ENCODE measurements at regions not wholly inside any gene's neighbourhood (a gene's known extent, or its start where the extent isn't known, plus 50 kb on each side); places are given as distances from the start of the nearest gene placed in this dataset.
A peak's percentile ranks its signal among the peaks of the same experiment; 100 is the strongest.

DNA sequence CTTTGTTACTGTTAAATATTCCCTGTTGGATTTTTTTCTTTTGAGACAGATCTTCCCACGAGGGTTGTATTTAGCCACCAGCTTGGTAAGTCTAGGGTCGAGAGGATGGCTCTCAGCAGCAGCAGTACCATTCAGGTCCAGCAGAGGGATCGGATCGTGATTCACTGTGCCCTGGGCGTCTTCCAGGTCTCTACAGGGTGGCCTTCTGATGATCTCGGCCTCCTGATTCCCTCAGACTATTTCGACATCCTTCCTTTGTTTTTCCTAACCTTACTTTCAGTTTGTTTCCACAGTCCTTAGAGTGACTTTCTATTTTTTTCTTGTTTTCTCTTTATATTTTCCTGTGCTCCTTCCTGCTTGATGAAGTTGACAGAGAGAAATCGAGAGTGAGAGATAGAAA, 1436.9 kb downstream of the UQCRFS1 start:
- no peak for DNase-seq (ENCODE audit: low spot score)

DNA sequence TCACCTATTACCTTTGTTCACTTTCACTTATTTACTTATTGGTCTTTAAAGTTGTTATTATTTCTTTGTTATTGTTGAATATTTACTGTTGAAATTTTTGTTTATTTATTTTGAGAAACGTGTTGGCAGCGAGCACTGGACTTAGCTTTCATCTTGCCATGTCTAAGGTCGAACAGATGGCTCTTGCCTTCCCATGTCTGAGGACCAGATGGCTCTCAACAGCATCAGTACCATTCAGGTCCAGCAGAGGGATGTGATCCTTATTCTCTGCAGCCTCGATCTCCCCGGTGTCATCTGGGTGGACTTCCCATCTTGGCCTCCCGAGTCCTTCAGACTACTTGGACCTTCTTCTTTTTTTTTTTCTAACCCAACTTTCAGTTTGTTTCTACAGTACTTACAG, 1437.6 kb downstream of the UQCRFS1 start:
- no peak for DNase-seq (ENCODE audit: low spot score)

DNA sequence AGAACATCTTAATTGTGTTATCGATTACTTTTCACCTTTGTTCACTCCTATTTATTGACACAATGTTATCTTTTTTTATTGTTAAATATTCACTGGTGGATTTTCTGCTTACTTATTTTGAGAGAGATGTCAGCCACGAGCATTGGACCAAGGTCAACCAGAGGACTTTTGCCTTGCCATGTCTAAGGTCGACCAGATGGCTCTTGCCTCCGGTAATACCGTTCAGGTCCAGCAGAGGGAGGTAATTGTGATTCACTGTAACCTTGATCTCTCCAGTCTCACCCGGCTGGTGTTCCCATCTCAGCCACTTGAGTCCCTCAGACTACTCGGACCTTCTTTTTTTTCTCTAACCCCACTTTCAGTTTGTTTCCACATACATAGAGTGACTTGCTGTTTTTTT, 1438.1 kb downstream of the UQCRFS1 start:
- no peak for DNase-seq (ENCODE audit: low spot score)

DNA sequence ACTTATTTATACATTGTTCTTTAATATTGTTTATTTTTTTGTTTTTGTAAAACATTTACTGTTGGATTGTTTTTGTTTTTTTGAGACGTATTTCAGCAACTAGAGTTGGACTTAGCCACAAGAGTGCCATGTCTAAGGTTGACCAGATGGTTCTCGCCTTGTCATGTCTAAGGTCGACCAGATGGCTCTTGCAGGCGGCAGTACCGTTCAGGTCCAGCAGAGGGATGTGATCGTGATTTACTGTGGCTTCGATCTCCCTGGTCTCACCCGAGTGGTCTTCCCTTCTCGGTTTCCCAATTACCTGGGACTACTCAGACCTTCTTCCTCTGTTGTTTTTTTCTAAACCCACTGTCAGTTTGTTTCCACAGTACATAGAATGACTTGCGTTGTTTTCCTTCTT, 1438.6 kb downstream of the UQCRFS1 start:
- no peak for DNase-seq (ENCODE audit: low spot score)

DNA sequence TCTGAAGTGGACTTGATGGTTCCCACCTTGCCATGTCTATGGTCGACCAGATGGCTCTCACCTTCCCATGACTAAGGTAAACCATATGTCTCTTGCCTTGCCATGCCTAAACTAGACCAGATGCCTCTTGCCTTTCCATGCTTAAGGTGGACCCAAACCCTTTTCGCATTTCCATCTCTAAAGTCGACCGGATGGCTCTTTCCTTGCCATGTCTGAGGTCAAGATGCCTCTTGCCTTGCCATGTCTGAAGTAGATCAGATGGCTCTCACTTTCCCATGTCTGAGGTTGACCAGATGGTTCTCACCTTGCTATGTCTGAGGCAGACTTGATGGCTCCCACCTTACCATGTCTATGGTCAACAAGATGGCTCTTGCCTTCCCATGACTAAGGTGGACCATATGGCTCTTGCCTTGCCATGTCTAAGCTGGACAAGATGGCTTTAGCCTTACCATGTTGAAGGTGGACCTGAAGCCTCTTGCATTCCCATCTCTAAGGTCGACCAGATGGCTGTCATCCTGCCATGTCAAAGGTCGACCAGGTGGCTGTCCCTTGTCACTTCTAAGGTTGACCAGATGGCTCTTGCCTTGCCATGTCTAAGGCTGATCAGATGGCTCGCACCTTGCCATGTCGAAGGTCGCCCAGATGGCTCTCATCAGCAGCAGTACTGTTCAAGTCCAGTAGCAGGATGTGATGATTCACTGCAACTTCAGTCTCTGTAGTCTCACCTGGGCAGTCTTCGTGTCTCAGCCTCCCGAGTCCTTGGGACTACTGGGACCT, 1439.4 kb downstream of the UQCRFS1 start:
- DNase-seq (ENCODE audit: low spot score) = no peak

DNA sequence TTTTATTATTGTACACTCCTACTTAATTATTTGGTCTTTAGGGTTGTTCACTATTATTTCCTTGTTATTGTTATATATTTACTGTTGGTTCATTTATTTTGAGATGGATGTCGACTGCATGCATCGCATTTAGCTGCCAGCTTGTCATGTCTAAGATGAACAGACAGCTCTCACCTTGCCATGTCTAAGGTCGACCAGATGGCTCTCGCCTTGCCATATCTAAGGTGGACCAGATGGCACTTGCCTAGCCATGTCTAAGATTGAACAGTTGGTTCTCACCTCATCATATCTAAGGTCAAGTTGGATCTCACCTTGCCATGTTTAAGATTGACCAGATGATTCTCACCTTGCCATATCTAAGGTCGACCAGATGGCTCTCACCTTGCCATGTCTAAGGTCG, 1440.9 kb downstream of the UQCRFS1 start:
- DNase-seq (ENCODE audit: low spot score) = no peak

DNA sequence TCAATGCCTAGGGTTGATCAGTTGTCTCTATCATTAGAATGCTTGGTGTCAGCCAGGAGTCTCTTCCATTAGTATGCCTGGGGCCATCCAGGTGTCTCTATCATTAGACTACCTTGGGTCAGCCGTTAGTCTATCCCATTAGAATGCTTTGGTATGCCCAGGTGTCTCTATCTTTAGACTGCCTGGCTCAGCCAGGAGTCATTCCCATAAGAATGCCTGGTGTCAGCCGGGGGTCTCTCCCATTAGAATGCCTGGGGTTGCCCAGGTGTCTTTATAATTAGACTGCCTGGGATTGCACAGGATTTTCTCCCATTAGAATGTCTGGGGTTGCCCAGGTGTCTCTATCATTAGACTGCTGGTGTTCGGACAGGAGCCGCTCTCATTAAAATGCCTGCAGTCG, 1442.9 kb downstream of the UQCRFS1 start:
- no peak for DNase-seq (ENCODE audit: low spot score)

DNA sequence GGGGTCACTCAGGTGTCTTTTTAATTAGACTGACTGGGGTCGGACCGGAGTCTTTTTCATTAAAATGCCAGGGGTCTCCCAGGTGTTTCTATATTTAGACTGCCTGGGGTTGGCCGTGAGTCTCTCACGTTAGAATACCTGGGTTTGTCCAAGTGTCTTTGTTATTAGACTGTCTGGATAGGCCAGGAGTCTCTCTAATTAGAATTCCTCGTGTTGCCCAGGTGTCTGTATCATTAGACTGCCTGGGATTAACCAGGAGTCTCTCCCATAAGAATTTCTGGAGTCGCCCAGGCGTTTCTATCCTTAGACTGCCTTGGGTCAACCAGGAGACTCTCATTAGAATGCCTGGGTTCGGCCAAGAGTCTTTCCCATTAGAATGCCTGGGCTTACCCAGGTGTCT, 1445.7 kb downstream of the UQCRFS1 start:
- DNase-seq (ENCODE audit: low spot score) = no peak

DNA sequence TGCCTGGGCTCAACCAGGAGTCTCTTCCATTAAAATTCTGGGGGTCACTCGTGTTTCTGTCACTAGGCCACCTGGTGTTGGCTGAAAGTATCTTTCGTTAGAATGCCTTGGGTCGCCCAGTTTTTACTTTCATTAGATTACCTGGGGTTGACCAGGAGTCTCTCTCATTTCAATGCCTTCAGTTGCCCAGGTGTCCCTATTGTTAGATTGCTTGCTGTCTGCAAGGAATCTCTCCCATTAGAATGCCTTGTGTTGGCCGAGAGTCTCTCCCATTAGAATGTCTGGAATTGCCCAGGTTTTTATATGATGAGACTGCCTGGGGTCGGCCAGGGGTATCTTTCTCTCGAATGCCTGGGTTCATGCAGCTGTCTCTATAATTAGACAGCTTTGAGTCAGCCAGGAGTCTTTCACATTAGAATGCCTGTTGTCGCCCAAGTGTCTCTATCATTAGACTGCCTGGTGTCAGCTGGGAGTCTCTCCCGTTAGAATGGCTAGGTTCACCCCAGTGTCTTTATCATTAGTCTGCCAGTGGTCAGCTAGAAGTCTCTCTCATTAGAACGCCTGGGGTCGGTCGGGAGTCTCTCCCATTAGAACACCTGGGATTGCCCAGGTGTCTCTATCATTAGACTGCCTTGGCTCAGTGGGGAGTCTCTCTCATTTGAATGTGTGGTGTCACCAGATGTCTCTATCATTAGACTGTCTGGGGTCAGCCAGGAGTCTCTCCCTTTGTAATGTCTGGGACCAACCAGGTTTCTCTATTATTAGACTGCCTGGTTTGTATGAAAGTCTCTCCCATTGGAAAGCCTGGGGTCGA, 1446.8 kb downstream of the UQCRFS1 start:
- no peak for DNase-seq (ENCODE audit: low spot score)

DNA sequence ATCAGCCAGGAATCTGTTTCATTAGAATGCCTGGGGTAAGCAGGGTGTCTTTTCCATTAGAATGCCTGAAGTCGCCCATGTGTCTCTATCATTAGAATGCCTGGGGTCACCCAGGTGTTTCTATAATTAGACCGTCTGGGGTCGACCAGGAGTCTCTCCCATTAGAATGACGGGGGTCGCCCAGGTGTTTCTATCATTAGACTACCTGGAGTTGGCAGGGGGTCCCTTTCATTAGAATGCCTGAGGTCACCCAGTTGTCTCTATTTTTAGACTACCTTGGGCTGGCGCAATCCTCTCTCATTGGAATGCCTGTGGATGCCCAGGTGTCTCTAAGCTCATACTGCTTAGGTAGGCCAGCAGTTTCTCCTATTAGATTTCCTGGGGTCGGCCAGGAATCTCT, 1447.6 kb downstream of the UQCRFS1 start:
- no peak for DNase-seq (ENCODE audit: low spot score)

DNA sequence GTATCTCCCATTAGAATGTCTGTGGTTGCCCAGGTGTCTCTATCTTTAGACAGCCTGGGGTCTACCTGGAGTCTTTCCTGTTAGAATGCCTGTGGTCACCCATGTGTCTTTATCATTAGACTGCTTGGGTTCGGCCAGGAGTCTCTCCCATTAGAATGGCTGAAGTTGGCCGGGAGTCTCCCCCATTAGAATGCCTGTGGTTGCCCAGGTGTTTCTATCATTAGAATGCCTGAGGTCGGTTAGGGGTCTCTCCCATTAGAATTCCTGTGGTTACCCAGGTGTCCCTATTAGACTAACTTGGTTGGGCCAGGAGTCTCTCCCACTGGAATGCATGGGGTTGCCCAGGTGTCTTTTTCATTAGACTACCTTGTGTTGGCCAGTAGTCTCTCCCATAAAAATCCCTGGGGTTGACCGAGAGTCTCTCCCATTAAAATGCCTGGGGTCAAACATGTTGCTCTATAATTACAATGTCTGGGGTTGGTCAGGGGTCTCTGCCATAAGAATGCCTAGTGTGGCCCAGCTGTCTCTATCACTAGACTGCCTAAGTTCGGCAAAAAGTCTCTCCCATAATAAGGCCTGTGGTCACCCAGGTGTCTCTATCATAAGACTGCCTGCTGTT, 1448.7 kb downstream of the UQCRFS1 start:
- peak; percentile 24 for DNase-seq (ENCODE audit: low spot score)

DNA sequence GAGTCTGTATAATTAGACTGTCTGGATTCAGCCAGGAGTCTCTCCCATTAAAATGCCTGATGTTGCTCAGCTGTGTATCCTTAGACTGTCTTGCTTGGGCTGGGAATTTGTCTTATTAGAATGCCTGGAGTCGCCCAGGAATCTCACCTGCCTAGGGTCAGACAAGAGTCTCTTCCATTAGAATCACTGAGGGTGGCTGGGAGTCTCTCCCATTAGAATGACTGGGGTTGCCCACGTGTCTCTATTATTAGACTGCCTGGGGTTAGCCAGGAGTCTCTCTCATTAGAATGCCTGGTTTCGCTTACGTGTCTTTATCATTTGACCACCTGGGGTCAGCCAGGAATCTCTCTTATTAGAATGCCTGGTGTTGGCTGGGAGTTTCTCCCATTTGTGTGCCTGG, 1450.0 kb downstream of the UQCRFS1 start:
- DNase-seq (ENCODE audit: low spot score) = no peak

DNA sequence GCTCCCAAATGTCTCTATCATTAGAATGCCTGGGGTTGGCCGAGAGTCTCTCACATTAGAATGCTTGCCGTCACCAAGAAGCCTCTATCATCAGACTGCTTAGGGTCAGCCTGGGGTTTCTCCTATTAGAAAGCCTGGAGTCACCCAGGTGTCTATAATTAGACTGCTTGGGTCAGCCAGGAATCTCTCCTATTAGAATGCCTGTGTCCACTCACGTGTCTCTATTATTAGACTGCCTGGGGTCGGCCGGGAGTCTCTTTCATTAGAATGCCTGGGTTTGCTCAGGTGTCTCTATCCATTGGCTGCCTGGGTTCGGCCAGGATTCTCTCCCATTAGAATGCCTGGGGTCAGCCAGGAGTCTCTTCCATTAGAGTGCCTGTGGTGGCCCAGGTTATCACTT, 1453.1 kb downstream of the UQCRFS1 start:
- DNase-seq (ENCODE audit: low spot score) = no peak

DNA sequence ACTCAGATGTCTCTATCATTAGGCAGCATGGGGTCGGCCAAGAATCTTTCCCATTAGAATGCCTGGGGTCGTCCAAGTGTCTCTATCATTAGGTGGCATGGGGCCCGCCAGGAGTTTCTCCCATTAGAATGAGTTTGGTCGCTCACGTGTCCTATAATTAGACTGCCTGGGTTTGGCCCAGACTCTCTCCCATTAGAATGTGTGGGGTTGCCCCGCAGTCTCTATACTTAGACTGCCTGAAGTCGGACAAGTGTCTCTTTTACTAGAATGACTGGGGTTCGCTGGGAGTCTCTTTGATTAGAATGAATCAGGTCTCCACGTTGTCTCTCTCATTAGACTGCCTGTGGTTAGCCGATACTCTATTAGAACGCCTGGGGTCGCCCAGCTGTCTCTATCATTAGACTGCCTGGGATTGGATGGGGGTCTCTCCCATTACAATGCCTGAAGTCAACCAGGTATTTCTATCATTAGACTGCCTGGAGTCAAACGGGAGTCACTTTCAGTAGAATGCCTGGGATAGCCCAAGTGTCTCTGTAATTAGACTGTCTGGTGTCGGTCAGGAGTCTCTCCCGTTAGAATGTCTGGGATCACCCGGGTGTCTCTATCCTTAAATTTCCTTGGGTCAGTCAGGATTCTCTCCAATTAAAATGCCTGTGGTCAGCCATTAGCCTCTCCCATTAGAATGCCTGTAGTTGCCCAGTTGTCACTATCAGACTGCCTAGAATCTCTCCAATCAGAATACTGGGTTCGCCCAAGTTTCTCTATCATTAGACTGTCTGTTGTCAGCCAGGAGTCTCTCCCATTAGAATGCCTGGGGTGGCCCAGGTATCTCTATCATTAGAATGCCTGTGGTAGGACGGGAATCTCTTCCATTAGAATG, 1454.1 kb downstream of the UQCRFS1 start:
- no peak for DNase-seq (ENCODE audit: low spot score)

DNA sequence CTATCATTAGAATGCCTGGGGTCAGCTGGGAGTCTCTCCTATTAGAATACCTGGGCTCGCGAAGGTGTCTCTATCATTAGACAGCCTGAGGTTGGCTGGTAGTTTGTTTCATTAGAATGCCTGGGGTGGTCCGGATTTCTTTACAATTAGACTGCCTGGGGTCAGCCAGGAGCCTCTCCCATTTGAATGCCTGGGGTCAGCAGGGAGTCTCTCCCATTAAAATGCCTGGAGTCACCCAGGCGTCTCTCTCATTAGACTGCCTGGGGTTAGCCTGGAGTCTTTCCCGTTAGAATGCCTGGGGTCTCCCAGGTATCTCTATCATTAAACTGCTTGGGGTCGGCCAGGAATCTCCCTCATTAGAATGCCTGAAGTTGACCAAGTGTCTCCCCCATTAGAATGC, 1458.3 kb downstream of the UQCRFS1 start:
- no peak for DNase-seq (ENCODE audit: low spot score)

DNA sequence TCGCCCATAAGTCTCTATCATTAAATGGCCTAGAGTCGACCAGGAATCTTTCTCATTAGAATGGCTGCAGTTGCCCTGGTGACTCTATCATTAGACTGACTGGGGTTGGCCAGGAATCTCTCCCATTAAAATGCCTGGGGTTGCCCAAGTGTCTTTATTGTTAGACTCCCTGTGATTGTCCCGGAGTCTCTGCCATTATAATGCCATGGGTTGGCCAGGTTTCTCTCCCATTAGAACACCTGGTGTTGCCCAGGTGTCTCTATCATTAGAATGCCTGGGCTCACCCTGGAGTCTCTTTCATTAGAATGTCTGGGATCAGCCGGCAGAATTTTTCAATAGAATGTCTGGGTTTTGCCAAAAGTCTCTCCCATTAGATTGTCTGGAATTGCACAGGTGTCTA, 1459.3 kb downstream of the UQCRFS1 start:
- DNase-seq (ENCODE audit: low spot score) = no peak

DNA sequence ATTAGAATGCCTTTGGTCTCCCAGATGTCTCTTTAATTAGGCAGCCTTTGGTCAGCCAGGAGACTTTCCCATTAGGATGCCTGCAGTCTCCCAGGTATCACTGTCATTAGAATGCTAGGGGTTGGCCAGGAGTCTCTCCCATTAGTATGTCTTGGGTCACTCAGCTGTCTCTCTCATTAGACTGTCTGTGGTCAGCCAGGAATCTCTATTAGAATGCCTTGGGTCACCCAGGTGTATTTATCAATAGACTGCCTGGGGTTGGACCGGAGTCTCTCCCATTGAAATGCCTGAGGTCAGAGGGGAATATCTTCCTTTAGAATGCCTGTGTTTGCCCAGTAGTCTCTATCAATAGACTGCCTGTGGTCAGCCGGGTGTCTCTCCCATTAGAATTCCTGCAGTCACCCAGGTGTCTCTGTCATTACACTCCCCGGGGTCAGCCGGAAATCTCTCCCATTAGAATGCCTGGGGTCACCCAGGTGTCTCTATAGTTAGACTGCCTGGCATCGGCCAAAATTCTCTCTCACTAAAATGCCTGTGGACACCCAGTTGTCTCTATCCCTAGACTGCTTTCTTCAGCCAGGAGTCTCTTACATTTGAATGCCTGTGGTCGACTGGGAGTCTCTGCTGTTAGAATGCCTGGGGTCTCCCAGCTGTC, 1460.3 kb downstream of the UQCRFS1 start:
- peak; percentile 44 for DNase-seq (ENCODE audit: low spot score)

DNA sequence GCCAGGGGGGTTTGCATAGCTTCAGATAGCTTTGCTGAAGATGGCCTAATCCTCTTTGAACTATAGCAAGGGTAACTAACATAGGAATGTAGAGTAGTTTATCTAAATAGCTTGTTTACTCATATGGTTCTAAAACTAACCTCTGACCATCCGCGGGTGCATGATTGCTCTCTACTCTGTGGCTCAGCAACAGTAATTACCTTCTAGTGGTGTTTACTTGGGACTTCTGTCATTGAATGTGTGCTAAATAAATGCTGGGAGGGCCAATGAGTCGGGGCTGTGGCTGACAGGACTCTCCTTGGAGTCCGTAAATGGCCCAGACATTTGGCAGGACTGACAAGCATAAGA, 1461.9 kb downstream of the UQCRFS1 start:
- no peak for DNase-seq (ENCODE audit: low spot score)

DNA sequence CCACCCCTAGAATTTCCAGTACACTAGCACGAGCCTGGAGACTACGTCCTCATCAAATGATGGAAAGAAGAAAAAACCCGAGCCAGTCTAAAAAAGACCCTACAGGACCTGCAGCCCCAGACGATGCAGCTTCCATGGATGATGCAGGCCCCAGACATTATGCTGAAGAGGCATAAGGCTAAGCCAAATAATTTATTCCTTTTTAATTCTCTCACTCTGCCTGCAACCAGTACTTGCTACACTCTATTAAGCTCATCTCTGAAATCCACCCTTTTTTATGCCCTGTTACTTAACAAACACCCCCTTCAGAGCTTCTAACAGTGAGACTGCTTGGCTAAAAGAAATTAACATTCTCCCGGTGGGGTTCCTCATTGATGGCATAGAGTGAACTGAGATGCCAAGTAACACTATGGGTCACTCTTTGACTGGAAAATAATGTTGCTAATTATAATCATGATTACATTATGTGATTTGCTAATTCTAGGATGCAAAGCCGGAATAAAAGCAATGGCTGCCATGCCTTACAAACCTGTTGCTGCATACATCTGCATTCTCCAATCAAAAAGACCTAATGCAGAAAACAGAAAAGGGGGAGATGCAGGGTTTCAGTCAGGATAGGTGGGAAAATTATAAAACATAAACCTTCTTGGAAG, 1462.4 kb downstream of the UQCRFS1 start:
- no peak for DNase-seq (ENCODE audit: low spot score)

DNA sequence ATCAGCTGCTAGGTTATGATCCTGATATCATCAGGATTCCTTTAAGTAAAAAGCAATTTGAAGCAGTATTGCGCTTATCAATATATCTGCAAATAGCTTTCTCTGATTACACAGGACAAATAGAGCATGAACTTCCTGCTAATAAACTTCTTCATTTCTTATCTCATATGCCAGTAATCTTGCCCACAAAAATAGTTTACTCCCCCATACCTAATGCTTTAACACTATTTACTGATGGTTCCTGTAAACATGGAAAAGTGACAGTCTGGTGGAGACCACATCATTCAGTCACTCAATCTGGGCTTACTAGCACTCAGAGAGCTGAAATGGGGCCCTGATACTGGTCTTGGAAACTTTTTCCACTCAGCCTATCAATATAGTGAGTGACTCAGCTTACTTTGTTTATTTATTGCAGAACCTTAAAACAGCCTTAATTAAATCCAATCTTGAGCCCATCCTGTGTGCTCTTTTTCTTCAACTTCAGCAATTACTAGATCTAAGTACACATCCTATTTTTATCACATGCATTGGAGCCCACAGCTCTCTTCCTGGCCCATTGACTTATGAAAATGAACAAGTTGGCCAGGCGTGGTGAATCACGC, 1464.3 kb downstream of the UQCRFS1 start:
- no peak for DNase-seq (ENCODE audit: low spot score)

All from kidney tubule cell (primary cell).